WERI-Rb-1 (cell line): ENCODE measurements at regions not wholly inside any gene's neighbourhood (a gene's known extent, or its start where the extent isn't known, plus 50 kb on each side); places are given as distances from the start of the nearest gene placed in this dataset.
"Not testable (repeated sequence)": the region's sequence is repeated elsewhere in the genome, so short reads cannot be mapped to it uniquely, and the experiment has no call there.

Experiments used
- DNase-seq: peaks from one replicate; pipeline ENCODE4 v3.0.0-alpha.2; 2020
- H3K27ac ChIP-seq: fragments of 250-450 bp; sonication (Bioruptor Pico); 2 replicates; pipeline ENCODE4 v1.5.1; 2020; ENCODE audit warnings: mild to moderate bottlenecking, moderate library complexity
- H3K27me3 ChIP-seq: fragments of 250-450 bp; sonication (Bioruptor Pico); 2 replicates; pipeline ENCODE4 v1.5.1; 2021; ENCODE audit warnings: mild to moderate bottlenecking, low read depth, moderate library complexity; ENCODE audit not compliant: insufficient read depth, severe bottlenecking
- H3K36me3 ChIP-seq: fragments of 250-450 bp; sonication (Bioruptor Pico); 2 replicates; pipeline ENCODE4 v1.5.1; 2020; ENCODE audit warnings: mild to moderate bottlenecking, moderate library complexity
- H3K4me3 ChIP-seq: 2 replicates; pipeline ENCODE4 v1.5.1; 2011; ENCODE audit warnings: low read depth, mild to moderate bottlenecking, control low read depth, low read length
- H3K9me3 ChIP-seq: fragments of 250-450 bp; sonication (Bioruptor Pico); 2 replicates; pipeline ENCODE4 v1.5.1; 2021; ENCODE audit warnings: mild to moderate bottlenecking, moderate library complexity; ENCODE audit not compliant: severe bottlenecking
- CTCF ChIP-seq: IDR thresholded peaks from 2 replicates; pipeline ENCODE4 v1.5.1; 2011; ENCODE audit warnings: low read depth, mild to moderate bottlenecking, control low read depth, inconsistent platforms, low read length

- Histone ChIP-seq H3K27ac (no peak overlapping the region), H3K36me3 (no peaks in the 10 kb centered on the region), H3K27me3 (peaks cover 9% of the 10 kb centered on the region), H3K4me3 (no peak overlapping the region), H3K9me3 (peaks cover 3% of the 10 kb centered on the region)
- TF ChIP-seq CTCF = no peak
- DNase-seq = no peak
Observed at GRCh38 chr14:43579671-43580070, 927.4 kb downstream of the FSCB start.

GRCh38 chr14:43568022-43568421, 939.1 kb downstream of the FSCB start:
- DNase-seq = no peak
- Histone ChIP-seq H3K4me3 (no peak overlapping the region), H3K27ac (no peak overlapping the region), H3K27me3 (peaks cover 22% of the 10 kb centered on the region), H3K36me3 (no peaks in the 10 kb centered on the region), H3K9me3 (no peaks in the 10 kb centered on the region)
- TF ChIP-seq CTCF = no peak

GRCh38 chr14:43548368-43548767, 958.7 kb downstream of the FSCB start:
- no peak overlapping the region for H3K27ac ChIP-seq
- no peaks in the 10 kb centered on the region for H3K36me3 ChIP-seq
- no peak for DNase-seq

GRCh38 chr14:43547596-43547995, 959.5 kb downstream of the FSCB start:
- H3K9me3 ChIP-seq, DNase-seq, H3K27ac ChIP-seq, H3K4me3 ChIP-seq, H3K36me3 ChIP-seq: not testable (repeated sequence)
- H3K27me3 ChIP-seq = peaks cover 16% of the 10 kb centered on the region

More at GRCh38 chr14:43548368-43548767, 958.7 kb downstream of the FSCB start:
- Histone ChIP-seq H3K4me3 (no peak overlapping the region), H3K27me3 (peaks cover 14% of the 10 kb centered on the region), H3K9me3 (no peaks in the 10 kb centered on the region)
- TF ChIP-seq CTCF = no peak

GRCh38 chr14:43541356-43541755, 965.7 kb downstream of the FSCB start:
- TF ChIP-seq CTCF = no peak
- no peak for DNase-seq
- H3K4me3 ChIP-seq = no peak overlapping the region
- peaks cover 51% of the 10 kb centered on the region for H3K27me3 ChIP-seq
- no peaks in the 10 kb centered on the region for H3K9me3 ChIP-seq
- H3K27ac ChIP-seq = no peak overlapping the region
- no peaks in the 10 kb centered on the region for H3K36me3 ChIP-seq

GRCh38 chr14:43540948-43541347, 966.1 kb downstream of the FSCB start:
- Histone ChIP-seq H3K4me3 (no peak overlapping the region), H3K9me3 (no peaks in the 10 kb centered on the region), H3K36me3 (no peaks in the 10 kb centered on the region), H3K27me3 (peaks cover 50% of the 10 kb centered on the region), H3K27ac (no peak overlapping the region)
- DNase-seq = peak; percentile 24
- TF ChIP-seq CTCF = peak; percentile 40
